Suprapubic skin (tissue), 3 donors: ENCODE measurements at regions not wholly inside any gene's neighbourhood (a gene's known extent, or its start where the extent isn't known, plus 50 kb on each side); places are given as distances from the start of the nearest gene placed in this dataset.

Experiments
- POLR2A ChIP-seq, 2 donors: fragments of 450-650 bp; IDR thresholded peaks; one replicate each; pipeline ENCODE4 v1.6.1; 2017; ENCODE audit warnings: antibody characterized with exemption in 2 of 2, mild to moderate bottlenecking in 2 of 2, moderate library complexity in 2 of 2
- TF ChIP-seq, protein P1 (sequence below), 2 donors: fragments of 200-600 bp in 1 of 2; fragments of 450-650 bp in 1 of 2; sonication (generic) in 1 of 2; IDR thresholded peaks; one replicate each; pipeline ENCODE4 v1.5.1; 2016 to 2019; ENCODE audit warnings: antibody characterized with exemption in 2 of 2, mild to moderate bottlenecking in 1 of 2, moderate library complexity in 1 of 2

DNA sequence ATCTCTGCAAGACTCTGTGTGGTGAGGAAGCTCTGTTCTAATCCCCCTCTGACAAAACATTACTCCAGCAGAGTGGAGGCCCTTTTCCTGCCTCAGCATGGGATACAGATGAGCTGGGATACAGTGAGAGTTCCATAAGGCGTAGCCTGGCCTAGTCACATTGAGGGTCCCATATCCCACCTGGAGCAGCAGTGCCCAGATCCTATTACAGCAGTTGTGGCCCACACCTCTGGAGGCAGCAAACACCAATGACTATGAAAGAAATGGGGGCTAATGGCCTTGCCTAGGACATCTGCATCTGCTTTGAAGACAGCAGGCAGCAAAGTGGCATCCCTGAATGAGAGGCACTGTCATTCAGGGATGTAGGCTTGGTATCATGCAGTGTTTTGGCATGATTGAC lies 534.5 kb downstream of the TDRD15 start:
- TF ChIP-seq POLR2A (IDR thresholded peaks at IDR 0.05): no peak
- TF ChIP-seq, protein P1, sequence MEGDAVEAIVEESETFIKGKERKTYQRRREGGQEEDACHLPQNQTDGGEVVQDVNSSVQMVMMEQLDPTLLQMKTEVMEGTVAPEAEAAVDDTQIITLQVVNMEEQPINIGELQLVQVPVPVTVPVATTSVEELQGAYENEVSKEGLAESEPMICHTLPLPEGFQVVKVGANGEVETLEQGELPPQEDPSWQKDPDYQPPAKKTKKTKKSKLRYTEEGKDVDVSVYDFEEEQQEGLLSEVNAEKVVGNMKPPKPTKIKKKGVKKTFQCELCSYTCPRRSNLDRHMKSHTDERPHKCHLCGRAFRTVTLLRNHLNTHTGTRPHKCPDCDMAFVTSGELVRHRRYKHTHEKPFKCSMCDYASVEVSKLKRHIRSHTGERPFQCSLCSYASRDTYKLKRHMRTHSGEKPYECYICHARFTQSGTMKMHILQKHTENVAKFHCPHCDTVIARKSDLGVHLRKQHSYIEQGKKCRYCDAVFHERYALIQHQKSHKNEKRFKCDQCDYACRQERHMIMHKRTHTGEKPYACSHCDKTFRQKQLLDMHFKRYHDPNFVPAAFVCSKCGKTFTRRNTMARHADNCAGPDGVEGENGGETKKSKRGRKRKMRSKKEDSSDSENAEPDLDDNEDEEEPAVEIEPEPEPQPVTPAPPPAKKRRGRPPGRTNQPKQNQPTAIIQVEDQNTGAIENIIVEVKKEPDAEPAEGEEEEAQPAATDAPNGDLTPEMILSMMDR (IDR thresholded peaks at IDR 0.05): no peak
